ENCODE measurements at regions not wholly inside any gene's neighbourhood (a gene's known extent, or its start where the extent isn't known, plus 50 kb on each side); places are given as distances from the start of the nearest gene placed in this dataset.

GRCh38 chr2:217162533-217162932 is 302.7 kb upstream of the TNP1 start:
- POLR2A ChIA-PET = no interaction called here
- Mint-ChIP-seq H3K27ac (no peak overlapping the region), H3K27me3 (peaks cover 26% of the 10 kb centered on the region), H3K4me3 (no peak overlapping the region), H3K9me3 (no peaks in the 10 kb centered on the region), H3K4me1 (peaks cover 2% of the 10 kb centered on the region), H3K36me3 (ENCODE audit: low read depth) (no peaks in the 10 kb centered on the region)
- no peak for TF ChIP-seq CTCF (IDR thresholded peaks at IDR 0.05)
- ATAC-seq (ENCODE audit: low read depth) (no peak), DNase-seq (no peak)
- CTCF ChIA-PET = no interaction called here
- intact Hi-C loops (cut with micrococcal nuclease) = loop anchor here (10.0 kb wide), 1 partner anchor 478 kb away; no protein-coding TSS in a partner anchor

- no peak for TF ChIP-seq CTCF (IDR thresholded peaks at IDR 0.05)
- DNase-seq (no peak), ATAC-seq (ENCODE audit: low read depth) (no peak)
- H3K36me3 Mint-ChIP-seq (ENCODE audit: low read depth) = no peaks in the 10 kb centered on the region
- peaks cover 2% of the 10 kb centered on the region for H3K4me1 Mint-ChIP-seq
- H3K27ac Mint-ChIP-seq = no peak overlapping the region
- H3K4me3 Mint-ChIP-seq = no peak overlapping the region
- no peaks in the 10 kb centered on the region for H3K9me3 Mint-ChIP-seq
- ChIA-PET CTCF (no interaction called here), POLR2A (interaction anchor here (0.6 kb wide), 1 partner anchor 42 kb away, joined by 5 read pairs; no protein-coding TSS in a partner anchor)
- intact Hi-C loops (cut with micrococcal nuclease) = loop anchor here (10.0 kb wide), 1 partner anchor 476 kb away; no protein-coding TSS in a partner anchor
- peaks cover 26% of the 10 kb centered on the region for H3K27me3 Mint-ChIP-seq
Observed at GRCh38 chr2:217160978-217161973, 301.4 kb upstream of the TNP1 start.

- peaks cover 26% of the 10 kb centered on the region for H3K27me3 Mint-ChIP-seq
- intact Hi-C loops (cut with micrococcal nuclease) = loop anchor here (10.0 kb wide), 1 partner anchor 475 kb away; no protein-coding TSS in a partner anchor
- CTCF ChIA-PET = no interaction called here
Observed at GRCh38 chr2:217160103-217160743, 300.4 kb upstream of the TNP1 start.

GRCh38 chr2:217158928-217159327 is 299.1 kb upstream of the TNP1 start:
- H3K9me3 Mint-ChIP-seq = no peaks in the 10 kb centered on the region
- H3K4me3 Mint-ChIP-seq = no peak overlapping the region
- no peak for TF ChIP-seq CTCF (IDR thresholded peaks at IDR 0.05)
- CTCF ChIA-PET = no interaction called here
- intact Hi-C loops (cut with micrococcal nuclease) = no loop called here
- ATAC-seq (ENCODE audit: low read depth) (no peak), DNase-seq (no peak)
- peaks cover 2% of the 10 kb centered on the region for H3K4me1 Mint-ChIP-seq
- H3K27me3 Mint-ChIP-seq = peaks cover 20% of the 10 kb centered on the region
- POLR2A ChIA-PET = no interaction called here
- H3K36me3 Mint-ChIP-seq (ENCODE audit: low read depth) = no peaks in the 10 kb centered on the region
- H3K27ac Mint-ChIP-seq = no peak overlapping the region

More at GRCh38 chr2:217160103-217160743, 300.4 kb upstream of the TNP1 start:
- H3K4me1 Mint-ChIP-seq = peaks cover 2% of the 10 kb centered on the region
- no peak overlapping the region for H3K4me3 Mint-ChIP-seq
- no peak for DNase-seq
- TF ChIP-seq CTCF (IDR thresholded peaks at IDR 0.05) = no peak
- no peaks in the 10 kb centered on the region for H3K36me3 Mint-ChIP-seq (ENCODE audit: low read depth)
- H3K27ac Mint-ChIP-seq = no peak overlapping the region
- ATAC-seq (ENCODE audit: low read depth) = no peak
- POLR2A ChIA-PET = no interaction called here
- no peaks in the 10 kb centered on the region for H3K9me3 Mint-ChIP-seq

GRCh38 chr2:217157581-217157980 is 297.7 kb upstream of the TNP1 start:
- ChIA-PET POLR2A (no interaction called here), CTCF (interaction anchor here (1.0 kb wide), 1 partner anchor 9 kb away, joined by 4 read pairs; no protein-coding TSS in a partner anchor)
- no peak for DNase-seq
- TF ChIP-seq CTCF (IDR thresholded peaks at IDR 0.05) = no peak
- Mint-ChIP-seq H3K4me3 (no peak overlapping the region), H3K27ac (no peak overlapping the region), H3K36me3 (ENCODE audit: low read depth) (no peaks in the 10 kb centered on the region), H3K4me1 (peaks cover 2% of the 10 kb centered on the region), H3K9me3 (no peaks in the 10 kb centered on the region), H3K27me3 (peaks cover 14% of the 10 kb centered on the region)
- no peak for ATAC-seq (ENCODE audit: low read depth)
- intact Hi-C loops (cut with micrococcal nuclease) = no loop called here

Measured in activated B cell treated with CpG ODN at 0.5 μM for 24 hours (primary cell).